Nephron (organoid): ENCODE measurements at regions not wholly inside any gene's neighbourhood (a gene's known extent, or its start where the extent isn't known, plus 50 kb on each side); places are given as distances from the start of the nearest gene placed in this dataset.

ENCODE experiments used
- H3K27ac Mint-ChIP-seq, 3 experiments: 2 replicates each; pipeline ENCODE4 v1.8.0; 2020; ENCODE audit warnings: mixed read lengths in 3 of 3, mild to moderate bottlenecking in 2 of 3, moderate library complexity in 1 of 3
- H3K27me3 Mint-ChIP-seq: 2 replicates; pipeline ENCODE4 v1.8.0; 2021; ENCODE audit warnings: low read depth, mild to moderate bottlenecking, moderate library complexity, mixed read lengths
- H3K36me3 Mint-ChIP-seq: 2 replicates; pipeline ENCODE4 v1.8.0; 2020; ENCODE audit warnings: low read depth, mixed read lengths
- H3K4me1 Mint-ChIP-seq: 2 replicates; pipeline ENCODE4 v1.8.0; 2020; ENCODE audit warnings: mixed read lengths
- H3K4me3 Mint-ChIP-seq, 3 experiments: 2 replicates each; pipeline ENCODE4 v1.8.0; 2020; ENCODE audit warnings: mild to moderate bottlenecking in 3 of 3, mixed read lengths in 3 of 3, moderate library complexity in 2 of 3
- H3K9me3 Mint-ChIP-seq: 2 replicates; pipeline ENCODE4 v1.8.0; 2020; ENCODE audit warnings: mixed read lengths
- TF ChIP-seq, protein P1 (sequence below), 3 experiments: fragments of 200-600 bp; sonication (generic); IDR thresholded peaks; one replicate each; pipeline ENCODE4 v1.5.0; 2021; ENCODE audit warnings: antibody characterized with exemption in 3 of 3; ENCODE audit not compliant: unreplicated experiment in 3 of 3

DNA sequence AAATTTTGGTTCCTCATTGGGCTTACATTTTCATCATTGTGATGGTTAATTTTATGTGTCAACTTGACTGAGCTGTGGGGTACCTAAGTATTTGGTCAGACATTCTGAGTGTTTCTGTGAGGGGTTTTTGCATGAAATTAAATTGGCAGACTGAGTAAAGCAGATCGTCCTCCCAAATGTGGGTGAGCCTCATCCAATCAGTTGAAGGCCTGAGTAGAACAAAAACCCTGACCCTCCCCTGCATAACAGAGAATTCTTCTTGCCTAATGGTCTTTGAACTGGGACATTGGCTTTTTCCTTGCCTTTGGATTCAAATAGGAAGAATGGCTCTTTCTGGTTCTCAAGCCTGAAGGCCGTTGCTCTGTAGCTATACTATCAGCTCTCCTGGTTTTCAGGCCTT, 59.1 kb upstream of the JUN start:
- H3K27ac Mint-ChIP-seq: no peak overlapping the region
- H3K4me3 Mint-ChIP-seq: no peak overlapping the region
- H3K36me3 Mint-ChIP-seq: no peaks in the 10 kb centered on the region
- no peaks in the 10 kb centered on the region for H3K9me3 Mint-ChIP-seq
- H3K4me1 Mint-ChIP-seq: no peaks in the 10 kb centered on the region
- no peaks in the 10 kb centered on the region for H3K27me3 Mint-ChIP-seq
- TF ChIP-seq, protein P1, sequence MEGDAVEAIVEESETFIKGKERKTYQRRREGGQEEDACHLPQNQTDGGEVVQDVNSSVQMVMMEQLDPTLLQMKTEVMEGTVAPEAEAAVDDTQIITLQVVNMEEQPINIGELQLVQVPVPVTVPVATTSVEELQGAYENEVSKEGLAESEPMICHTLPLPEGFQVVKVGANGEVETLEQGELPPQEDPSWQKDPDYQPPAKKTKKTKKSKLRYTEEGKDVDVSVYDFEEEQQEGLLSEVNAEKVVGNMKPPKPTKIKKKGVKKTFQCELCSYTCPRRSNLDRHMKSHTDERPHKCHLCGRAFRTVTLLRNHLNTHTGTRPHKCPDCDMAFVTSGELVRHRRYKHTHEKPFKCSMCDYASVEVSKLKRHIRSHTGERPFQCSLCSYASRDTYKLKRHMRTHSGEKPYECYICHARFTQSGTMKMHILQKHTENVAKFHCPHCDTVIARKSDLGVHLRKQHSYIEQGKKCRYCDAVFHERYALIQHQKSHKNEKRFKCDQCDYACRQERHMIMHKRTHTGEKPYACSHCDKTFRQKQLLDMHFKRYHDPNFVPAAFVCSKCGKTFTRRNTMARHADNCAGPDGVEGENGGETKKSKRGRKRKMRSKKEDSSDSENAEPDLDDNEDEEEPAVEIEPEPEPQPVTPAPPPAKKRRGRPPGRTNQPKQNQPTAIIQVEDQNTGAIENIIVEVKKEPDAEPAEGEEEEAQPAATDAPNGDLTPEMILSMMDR (IDR thresholded peaks at IDR 0.05; ENCODE audit: unreplicated experiment in 3 of 3): no peak

- Mint-ChIP-seq H3K9me3 (no peaks in the 10 kb centered on the region), H3K27me3 (no peaks in the 10 kb centered on the region), H3K36me3 (no peaks in the 10 kb centered on the region), H3K27ac (no peak overlapping the region), H3K4me3 (no peak overlapping the region), H3K4me1 (no peaks in the 10 kb centered on the region)
- TF ChIP-seq, protein P1 (IDR thresholded peaks at IDR 0.05; ENCODE audit: unreplicated experiment in 3 of 3): no peak
These were observed 60.3 kb upstream of the JUN start for GRCh38 chr1:58844176-58844575.

DNA sequence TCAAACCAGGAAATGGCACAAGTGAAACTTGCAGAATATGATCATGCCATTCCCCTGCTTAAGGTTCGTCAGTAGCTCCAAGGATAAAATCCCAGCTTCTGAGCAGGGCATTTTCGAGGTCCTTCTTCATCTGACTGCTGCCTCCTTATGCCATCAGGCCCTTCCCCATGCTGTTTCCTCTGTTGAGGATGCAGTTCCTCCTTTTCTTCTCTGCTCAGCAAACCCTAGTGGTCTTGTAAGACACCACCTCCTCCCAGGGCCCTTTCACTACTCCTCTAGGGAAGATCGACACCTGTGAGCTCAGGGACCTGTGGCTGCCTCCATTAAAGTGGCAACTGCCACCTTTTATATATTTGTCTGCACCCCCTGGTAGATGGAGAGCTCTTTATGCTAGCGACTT, 62.1 kb upstream of the JUN start:
- H3K27ac Mint-ChIP-seq: no peak overlapping the region
- no peaks in the 10 kb centered on the region for H3K9me3 Mint-ChIP-seq
- no peaks in the 10 kb centered on the region for H3K4me1 Mint-ChIP-seq
- H3K4me3 Mint-ChIP-seq: no peak overlapping the region
- H3K27me3 Mint-ChIP-seq: no peaks in the 10 kb centered on the region
- H3K36me3 Mint-ChIP-seq: no peaks in the 10 kb centered on the region
- TF ChIP-seq, protein P1 (IDR thresholded peaks at IDR 0.05; ENCODE audit: unreplicated experiment in 3 of 3): no peak

DNA sequence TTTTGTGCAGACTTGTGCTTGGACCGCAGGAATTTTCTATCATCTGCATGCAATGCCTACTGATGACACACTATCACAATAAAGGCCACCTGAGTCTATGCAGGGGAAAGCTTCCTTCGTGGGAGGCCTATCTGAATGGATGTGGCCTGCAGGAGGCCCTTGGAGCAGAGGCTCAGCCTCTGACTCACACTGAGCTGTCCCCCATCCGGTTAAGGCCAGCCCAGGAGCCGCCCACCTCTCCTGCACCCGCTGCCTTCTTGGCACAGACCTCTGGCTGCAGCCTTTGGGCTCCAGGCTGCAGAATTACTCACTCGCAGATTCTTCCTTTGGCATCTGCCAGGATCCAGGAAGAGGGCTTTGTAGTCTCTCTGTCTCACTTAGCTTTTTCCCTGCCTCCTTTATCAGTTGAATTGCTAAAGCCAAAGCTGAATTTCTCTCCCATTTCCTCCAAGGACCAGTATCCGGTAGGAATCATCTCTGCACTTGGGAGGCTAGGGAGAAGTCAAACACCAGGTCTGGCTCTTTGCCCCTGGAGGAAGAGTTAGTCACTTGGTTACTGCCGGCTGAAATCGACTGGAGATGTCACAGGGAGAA, 65.1 kb upstream of the JUN start:
- TF ChIP-seq, protein P1 (IDR thresholded peaks at IDR 0.05; ENCODE audit: unreplicated experiment in 3 of 3): no peak
- Mint-ChIP-seq H3K36me3 (no peaks in the 10 kb centered on the region), H3K27ac (no peak overlapping the region), H3K4me3 (no peak overlapping the region), H3K9me3 (no peaks in the 10 kb centered on the region), H3K4me1 (peaks cover 5% of the 10 kb centered on the region), H3K27me3 (no peaks in the 10 kb centered on the region)

DNA sequence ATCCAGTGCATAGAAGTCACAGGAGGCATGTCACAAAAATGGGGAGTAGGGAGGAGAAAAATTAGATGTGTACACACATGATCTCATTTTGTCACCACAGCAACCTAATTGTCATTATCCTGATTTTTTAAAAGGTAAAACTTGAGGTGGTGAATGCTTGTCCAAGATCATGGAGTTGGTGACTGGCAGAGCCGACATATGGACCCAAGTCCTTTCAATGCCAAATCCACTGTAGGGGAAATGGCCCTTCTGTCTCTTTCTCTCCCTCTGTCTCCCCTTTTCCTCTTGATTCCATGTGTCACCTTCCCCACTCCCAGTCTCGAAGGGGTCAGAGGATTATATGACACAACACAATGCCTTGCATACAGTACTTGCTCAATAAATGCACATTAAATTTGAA, 65.7 kb upstream of the JUN start:
- no peaks in the 10 kb centered on the region for H3K36me3 Mint-ChIP-seq
- no peak overlapping the region for H3K4me3 Mint-ChIP-seq
- peaks cover 9% of the 10 kb centered on the region for H3K4me1 Mint-ChIP-seq
- no peaks in the 10 kb centered on the region for H3K9me3 Mint-ChIP-seq
- TF ChIP-seq, protein P1 (IDR thresholded peaks at IDR 0.05; ENCODE audit: unreplicated experiment in 3 of 3): no peak
- H3K27ac Mint-ChIP-seq: no peak overlapping the region
- H3K27me3 Mint-ChIP-seq: no peaks in the 10 kb centered on the region

GRCh38 chr1:58850636-58851035, 66.8 kb upstream of the JUN start:
- TF ChIP-seq, protein P1 (IDR thresholded peaks at IDR 0.05; ENCODE audit: unreplicated experiment in 3 of 3): no peak
- H3K4me3 Mint-ChIP-seq: no peak overlapping the region
- H3K27ac Mint-ChIP-seq: no peak overlapping the region
- H3K4me1 Mint-ChIP-seq: peaks cover 11% of the 10 kb centered on the region
- H3K9me3 Mint-ChIP-seq: no peaks in the 10 kb centered on the region
- no peaks in the 10 kb centered on the region for H3K27me3 Mint-ChIP-seq
- H3K36me3 Mint-ChIP-seq: no peaks in the 10 kb centered on the region
